HG03280 (cell line): ENCODE measurements at regions not wholly inside any gene's neighbourhood (a gene's known extent, or its start where the extent isn't known, plus 50 kb on each side); places are given as distances from the start of the nearest gene placed in this dataset.
A peak's percentile ranks its signal among the peaks of the same experiment; 100 is the strongest.

Experiments
- ATAC-seq: cut with Tn5 transposase; IDR thresholded peaks from one replicate; pipeline ENCODE4 v1.9.1; 2021; ENCODE audit warnings: mild to moderate bottlenecking, moderate library complexity; ENCODE audit not compliant: unreplicated experiment

DNA sequence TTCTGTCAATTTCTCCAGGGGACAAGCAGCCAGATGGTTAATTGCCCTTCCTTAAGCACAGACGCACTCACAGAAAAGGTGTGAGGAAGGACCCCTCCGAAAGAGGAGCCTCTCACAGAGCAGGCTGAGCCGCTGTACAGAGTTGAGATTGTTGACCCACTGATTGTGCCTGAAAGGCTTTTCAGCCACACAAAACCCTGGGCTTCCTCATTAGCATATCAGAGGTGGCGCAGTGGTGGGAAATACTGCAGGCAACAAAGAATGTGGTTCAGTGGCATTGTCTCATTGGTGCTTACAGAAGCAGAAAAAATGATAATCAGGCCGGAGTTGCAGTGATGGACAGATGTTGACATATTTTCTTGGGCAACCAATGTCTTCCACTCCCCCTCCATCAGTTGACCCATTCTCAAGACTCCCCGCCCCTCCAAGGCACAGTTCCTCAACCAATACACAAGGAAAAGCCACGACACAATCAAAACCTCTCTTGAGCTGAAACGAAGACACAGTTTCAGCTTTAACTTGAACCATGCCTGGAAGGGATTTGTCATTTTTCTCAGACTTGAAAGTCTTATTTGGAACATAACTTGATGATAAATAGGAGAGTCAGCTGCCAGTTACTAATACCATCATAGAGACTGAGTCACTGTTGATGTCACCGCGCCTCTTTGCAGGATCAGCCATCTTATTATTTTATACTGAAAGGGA is 53.1 kb downstream of the ATXN3L start:
- ATAC-seq = no peak

DNA sequence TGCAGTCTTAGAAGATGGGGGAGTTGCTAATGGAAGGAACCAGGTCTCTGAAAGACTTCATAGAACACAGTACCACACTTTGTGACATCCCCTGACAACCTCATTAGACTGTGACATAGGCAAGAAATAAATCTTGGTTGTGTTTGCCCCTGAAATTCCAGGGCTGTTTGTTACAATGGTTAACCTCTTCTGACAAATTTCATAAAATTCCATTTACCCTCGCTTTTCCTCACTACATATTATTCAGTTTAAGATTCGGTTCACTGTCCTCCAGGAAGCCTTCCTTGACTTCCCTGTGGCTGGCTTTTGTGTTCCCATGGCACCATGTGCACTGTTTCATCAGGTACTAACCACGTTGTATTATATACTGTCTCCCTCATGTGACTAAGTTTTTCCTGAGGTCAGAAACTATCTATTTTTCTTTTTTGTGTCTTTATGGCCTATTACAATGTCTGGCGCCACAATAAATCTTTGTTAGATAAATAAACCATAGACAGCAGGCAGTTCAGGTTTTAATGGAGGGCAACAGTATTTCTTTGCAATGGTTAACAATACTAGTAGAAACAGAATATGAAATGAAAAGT is 54.2 kb downstream of the ATXN3L start:
- ATAC-seq = no peak

DNA sequence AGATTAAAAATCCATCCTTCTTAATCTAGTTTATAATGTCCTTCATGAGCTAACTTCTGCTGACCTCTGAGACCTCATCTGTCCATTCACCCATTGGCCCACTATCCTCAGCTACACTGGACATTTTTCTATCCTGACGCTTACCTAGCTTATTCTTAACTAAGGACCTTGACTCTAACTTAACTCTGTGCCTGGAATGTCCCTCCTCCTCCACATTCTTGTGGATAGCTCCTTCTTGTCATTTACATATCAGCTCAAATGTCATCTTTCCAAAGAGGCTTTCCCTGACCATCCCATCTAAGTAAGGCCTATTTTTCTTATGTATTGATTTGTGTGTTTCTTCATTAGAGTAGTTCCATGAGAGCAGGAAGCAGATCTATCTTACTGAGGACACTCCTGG is 54.7 kb downstream of the ATXN3L start:
- no peak for ATAC-seq

DNA sequence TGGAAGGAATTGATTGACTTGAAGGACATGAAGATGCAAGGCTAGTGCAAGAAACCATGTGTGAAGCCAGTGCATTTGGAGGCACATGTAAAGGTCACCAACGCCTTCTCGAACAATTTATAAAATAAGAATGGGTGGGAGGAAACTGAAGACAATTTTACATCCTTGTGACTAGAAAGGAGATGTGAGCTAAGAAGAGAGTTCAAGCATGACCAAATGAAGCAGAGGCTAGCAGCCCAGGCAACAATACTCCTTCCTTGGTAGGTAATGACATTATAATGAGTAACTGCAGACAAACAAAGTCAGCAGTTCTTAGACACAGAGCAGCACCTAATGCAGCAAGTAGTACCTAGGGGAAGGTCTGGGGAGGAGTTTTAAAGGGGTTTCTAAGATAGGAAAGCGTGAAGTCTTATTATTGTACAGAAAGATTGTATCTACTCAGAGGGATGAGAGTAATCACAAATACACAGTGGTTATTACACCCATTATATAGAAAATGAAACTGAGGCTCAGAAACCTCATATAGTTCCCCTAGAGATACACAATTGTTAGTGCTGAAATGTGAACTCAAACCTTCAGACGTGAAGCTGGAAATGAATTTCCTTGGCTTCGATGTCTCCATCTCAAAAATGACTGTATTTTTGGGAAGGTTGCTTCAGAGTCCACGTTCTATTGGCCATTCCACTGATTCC is 56.1 kb downstream of the ATXN3L start:
- ATAC-seq = peak; percentile 64

DNA sequence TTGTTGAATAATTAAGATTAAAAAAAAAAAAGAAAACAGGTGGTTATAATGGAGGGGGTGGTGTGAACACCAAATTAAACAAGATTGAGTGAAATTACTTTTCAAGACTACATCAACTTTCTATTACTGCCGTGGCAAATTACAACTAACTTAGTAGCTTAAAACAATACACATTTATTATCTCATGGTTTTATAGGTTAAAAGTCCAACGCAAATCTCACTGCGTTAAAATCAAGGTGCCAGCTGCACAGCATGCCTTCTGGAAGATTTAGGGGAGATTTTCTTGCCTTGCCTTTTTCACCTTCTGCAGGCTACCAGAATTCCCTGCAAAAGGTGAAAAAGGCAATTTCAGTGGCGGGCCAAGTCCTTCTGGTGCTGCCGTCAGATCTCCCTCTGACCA is 58.5 kb downstream of the ATXN3L start:
- no peak for ATAC-seq

DNA sequence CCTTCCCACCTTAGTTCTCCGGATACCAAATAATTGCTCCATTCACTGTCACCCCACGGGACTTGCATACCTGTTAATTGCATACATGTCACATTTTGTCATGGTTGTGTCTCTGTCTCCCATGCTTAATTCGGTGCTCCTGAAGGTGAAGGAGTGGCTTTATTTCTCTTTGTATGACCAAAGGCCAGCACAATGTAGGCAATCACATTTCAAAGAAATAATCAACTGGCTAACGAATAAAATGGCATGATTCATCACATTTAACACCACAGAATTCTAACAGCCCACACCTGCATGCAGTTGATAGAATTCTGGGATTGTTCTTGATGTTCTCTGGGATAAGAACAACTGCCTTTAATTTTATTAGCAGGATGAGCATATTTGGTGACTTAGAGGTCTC is 59.3 kb downstream of the ATXN3L start:
- no peak for ATAC-seq

DNA sequence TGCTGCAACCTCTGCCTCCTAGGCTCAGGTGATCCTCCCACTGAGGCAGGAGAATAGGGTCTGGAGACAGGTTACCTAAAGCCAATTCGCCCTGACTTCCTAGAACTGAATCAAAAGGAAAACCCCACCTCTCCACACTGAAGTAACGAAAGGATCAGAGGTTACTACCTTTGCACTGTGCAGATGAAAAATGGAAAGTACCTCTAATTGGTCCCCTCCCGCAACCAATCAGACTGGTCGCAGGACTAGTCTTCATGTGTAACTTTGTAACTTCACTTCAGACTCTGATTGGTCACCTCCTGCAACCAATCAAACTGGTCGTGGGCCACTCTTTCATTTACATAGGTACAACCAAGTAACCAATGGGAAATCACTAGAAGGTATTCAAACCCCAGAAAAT is 61.1 kb downstream of the ATXN3L start:
- ATAC-seq = no peak

DNA sequence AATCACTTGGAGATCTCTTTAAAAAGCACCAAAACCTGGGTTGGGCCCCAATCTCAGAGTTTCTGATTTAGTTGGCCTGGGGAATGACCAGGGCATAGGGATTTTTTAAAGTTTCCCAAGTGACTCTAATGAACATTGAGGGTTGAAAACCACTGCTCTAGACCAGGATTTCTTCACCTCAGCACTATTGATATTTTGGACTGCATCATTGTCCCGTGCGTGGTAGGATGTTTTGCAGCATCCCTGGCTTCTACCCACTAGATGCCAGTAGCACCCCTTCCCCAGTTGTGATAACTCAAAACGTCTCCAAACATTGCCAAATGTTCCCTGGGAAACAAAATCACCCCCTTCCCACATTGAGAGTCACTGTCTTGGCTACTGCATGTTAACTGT is 61.8 kb downstream of the ATXN3L start:
- ATAC-seq = no peak

DNA sequence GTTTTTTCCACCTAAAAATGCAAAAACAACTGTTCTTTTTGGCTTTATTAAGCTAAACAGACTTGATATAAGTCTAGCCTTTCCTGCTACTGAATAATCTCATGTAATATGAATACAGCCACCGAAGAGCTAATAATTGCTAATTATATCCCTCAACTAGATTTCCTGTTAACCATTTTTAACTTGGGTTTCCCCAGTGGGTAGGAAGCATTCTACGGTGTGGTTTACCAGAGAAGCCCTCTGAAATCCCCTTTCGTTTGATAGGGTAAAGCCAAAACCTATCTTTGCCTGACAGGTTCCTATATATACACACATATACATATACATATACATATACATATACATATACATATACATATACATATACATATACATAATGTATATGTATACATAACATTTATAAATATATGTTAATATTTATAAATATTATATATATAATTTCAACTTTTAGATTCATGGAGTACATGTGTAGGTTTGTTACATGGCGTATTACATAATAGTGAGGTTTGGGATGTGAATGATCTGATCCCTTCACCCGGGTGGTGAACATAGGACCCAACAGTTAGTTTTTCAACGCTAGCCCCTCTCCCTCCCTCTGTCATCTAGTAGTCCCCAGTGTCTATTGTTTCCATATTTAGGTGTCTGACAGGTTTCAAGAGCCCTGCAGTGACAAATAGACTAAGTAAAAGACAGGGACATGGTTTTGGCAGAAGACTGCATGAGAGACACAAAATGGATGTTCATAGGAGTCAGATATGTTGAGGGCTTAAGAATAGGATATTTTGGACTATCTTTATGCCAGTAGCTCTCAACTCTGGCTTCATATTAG is 62.4 kb downstream of the ATXN3L start:
- peak; percentile 51 for ATAC-seq

DNA sequence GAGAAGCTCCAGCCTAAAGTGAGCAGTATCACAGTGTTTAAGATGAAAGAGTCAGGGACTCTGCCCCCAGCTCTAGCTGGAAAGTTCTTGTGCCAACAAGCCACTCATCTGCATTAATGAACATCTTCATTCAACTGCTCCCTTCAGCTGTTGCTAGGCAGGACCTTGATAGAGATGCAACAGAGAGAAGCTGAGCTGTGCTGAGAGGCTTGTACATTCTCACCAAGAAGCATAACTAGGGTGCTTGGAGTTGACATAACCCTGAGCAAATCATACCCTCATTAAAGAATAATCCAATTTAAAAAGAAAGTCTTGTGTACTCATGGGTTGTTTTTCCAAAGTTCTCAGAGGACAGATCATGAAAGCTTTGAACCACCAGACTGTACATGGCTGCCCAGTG is 63.2 kb downstream of the ATXN3L start:
- no peak for ATAC-seq

DNA sequence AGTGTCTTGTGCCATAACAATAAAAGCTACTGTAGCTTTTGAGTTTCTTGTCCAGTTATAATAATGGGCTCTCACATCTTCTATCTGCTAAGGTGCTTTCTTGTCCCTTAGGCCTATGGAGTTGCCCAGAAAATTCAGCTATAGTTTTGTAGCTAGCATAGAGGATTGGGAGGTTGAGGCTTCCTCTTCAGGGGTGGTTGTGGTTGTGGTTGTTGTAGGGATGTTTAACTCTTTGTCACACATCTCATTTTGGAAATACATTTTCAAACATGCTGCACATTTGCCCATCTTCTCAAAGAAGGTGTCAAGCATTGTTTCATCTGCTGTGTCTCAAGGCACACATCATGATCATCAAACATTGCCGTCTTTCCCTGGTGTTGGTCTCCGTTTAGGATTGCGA is 65.0 kb downstream of the ATXN3L start:
- no peak for ATAC-seq

DNA sequence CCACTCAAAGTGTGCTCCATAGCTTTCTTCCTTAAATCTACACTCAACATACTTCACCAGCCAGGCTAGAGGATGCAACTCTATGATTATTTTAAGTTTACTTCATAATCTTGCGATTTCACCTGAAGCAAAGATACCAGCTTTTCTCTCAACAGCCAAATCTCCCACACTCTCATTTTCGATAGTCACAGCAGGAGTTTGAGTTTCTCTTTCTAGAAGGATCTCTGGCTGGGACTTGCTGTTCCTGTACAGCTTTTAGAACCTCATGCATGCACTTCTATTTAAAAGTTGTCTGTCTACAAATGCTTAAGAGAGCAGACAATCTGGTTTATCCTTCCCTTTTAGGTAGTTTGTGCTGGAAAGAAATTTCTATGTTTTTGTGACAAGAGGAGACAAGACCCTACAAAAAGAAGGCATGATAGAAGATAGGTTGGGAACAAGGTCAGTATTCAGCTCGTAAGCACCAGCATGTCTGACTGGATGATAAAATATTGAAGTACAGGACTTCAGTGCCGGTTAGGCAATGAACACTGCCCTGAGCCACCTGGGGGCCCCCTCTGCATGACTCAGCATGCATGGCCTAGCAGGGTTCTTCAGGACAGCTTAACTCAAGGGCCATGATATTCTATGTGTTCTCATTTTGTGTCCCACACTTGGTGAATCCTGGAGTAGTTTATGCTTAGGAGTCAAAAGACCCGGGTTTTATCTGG is 65.6 kb downstream of the ATXN3L start:
- peak; percentile 59 for ATAC-seq

DNA sequence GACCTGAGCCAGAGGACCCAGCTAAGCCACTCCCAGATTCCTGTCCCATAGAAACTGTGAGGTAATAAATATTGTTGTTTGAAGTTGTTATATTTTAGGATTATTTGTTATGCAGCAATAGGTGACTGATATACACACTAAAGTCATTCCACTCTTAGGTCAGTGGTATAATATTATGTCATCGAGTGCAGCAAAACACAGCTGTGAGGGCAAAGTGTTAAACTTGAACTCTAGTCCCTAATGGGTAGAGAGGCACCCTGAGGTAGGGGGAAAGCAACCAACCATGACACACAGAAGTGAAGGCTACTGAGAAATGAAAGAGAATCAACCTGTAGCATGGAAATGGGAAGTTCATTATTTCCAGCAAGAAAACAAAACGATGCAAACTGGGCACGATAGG is 66.6 kb downstream of the ATXN3L start:
- ATAC-seq = no peak

DNA sequence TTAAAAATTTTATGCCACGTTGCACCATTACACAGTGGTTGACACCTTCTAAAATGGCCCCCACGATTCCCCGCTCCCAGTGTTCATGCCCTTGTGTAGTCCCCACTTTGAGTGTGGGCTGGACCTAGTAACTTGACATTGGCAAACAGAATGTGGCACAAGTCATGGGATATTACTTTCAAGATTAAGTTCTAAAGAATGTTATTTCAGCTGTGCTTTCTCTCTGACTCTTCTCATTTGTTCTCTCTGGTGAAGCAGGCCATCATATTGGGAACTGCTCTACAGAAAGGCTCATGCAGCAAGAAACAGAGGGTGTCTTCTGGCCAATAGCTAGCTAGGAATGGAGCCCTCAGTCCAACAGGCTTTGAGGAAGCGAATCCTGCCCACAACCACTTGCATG is 67.1 kb downstream of the ATXN3L start:
- no peak for ATAC-seq

DNA sequence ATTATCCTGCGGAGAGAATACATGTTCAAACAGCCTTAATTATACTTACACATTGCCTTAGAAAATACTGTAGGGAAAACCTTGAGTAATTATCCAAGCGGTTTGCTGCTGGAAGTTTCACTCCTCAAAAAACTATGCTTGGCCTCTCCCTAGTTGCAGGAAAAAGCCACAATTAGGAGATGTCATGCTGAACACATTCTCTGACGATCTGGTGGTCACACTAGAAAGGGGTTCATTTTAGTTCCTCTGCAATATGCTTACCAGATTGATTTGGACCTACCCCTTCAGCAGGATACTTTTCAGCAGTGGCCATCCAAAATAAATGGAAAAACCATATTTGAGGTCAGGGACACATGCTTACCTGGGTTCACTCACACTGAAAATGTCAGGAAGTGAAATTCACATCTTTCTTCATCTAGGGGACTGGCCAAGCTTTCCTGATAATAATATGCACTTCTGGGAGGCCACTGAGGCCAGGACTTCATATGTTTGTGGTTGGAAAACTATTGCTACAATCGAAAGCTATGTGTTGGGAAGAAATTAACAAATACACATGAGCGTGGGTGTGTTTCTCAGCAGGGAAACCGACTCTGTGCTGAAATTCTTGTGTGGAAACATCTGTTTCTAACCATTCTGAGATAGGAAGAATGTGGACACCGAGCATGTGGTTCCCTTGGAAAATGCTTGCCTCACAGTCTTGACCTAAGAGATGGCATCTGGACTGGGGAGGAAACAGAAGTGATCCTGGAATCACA is 68.8 kb downstream of the ATXN3L start:
- no peak for ATAC-seq

DNA sequence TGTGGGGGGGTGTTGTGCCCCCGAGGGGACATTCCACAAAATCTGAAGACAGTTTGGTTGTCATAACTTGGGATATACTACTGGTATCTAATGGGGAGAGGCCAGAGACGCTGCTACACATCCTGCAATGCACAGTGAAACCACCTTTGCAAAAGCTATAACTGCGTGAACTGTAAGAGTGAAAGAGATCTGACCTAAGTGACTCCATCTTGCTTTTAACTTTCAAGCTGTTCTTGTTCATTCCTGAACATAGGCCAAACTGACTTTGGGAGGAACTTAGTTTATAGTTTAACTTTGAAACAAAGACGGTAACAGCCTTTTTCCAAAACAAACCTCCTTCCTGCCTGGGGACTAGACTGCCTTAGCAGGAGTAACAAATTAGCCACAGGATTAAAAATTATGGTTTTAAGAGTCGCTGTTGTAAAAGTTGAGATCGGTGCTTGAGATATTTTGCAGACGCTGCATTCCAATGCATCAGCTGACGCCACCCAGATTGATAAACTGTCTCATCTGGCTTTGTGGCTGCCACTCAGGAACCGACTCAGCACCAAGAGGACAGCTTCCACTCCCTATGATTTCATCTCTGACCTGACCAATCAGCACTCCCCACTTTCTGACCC is 70.9 kb downstream of the ATXN3L start:
- ATAC-seq = no peak

DNA sequence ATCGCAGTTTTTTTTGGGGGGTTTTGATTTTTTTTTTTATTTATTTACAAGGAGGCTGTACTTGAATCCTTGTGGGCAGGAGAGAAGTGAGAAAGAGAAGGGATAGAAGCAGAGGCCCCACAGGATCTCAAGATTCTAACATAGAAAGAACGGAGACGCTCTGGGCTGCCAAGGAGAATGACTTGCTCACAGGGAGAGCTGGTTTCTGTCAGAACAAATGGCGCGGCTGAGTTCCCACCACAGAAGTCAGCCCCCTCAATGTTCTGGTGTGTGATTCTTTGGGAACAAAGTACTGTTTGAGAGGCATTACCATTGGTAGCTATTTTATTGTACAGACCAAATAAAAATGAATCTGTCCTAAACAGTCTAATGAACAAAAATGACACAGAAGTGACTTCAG is 80.6 kb downstream of the ATXN3L start:
- ATAC-seq = no peak

DNA sequence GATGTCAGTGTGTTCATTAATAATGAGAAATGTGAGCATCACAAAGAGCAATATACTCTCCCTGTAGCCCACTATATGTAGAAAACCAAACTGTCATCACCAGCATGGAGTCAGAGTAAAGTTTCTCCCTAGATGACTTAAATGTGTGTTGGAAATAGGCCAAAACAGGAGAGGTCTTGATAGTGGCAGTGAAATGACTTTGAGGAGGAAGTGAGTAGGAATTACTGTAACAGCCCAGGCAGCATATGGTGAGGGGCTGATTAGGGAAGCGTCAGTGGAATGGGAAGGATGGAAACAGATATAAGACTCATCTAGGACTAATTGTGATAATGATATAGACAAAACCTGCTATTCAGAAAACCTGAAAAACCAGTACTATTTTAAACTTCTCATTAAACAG is 83.9 kb downstream of the ATXN3L start:
- ATAC-seq = no peak

DNA sequence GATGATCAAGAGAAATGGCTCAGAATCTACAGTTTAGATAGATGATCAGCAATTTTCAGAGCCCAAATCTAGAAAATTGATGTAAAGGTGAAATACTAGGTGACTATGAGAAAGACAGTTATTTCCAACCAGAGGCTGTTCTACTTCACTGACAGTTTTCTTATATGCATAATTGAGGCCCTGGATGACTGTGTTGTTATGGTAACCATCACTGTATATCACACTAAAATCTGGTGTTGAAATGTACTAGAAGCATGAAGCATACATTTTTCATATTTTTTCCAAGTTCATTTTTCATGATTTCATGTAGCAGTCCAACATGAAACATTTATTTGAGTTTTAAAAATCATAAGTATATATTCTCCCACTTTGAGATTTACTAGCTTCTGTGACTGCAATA is 87.4 kb downstream of the ATXN3L start:
- no peak for ATAC-seq

DNA sequence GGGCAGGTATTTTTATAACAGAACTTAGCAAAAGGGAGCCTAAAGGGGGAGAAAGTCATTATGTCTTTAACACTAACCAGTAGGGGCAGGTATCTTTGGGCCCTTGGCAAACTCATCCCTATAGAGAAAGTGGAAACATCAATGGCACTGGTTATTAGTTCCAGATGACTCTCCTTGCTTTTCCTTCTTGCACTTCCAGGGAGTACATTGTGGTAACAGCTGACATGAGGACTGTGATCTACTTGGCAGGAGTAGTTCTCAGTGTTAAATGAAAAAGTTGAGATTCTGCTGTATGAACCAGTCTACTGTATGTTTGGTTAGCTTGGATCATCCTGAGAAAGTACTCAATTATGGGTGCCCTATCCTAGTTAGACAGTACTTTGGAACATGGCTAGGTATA is 93.6 kb downstream of the ATXN3L start:
- no peak for ATAC-seq
